SK-N-MC (cell line): ENCODE measurements at regions not wholly inside any gene's neighbourhood (a gene's known extent, or its start where the extent isn't known, plus 50 kb on each side); places are given as distances from the start of the nearest gene placed in this dataset.
"Not testable (repeated sequence)": the region's sequence is repeated elsewhere in the genome, so short reads cannot be mapped to it uniquely, and the experiment has no call there.

Experiments used
- DNase-seq: peaks from one replicate; pipeline ENCODE4 v3.0.0-alpha.2; 2011; ENCODE audit warnings: low read depth, low spot score
- H3K27ac ChIP-seq: fragments of 200-600 bp; sonication (generic); 2 replicates; pipeline ENCODE4 v1.5.1; 2016; ENCODE audit warnings: mixed run types
- H3K36me3 ChIP-seq: fragments of 200-600 bp; sonication (generic); 2 replicates; pipeline ENCODE4 v1.6.1; 2017; ENCODE audit warnings: antibody characterized with exemption, low read length, mixed read lengths; ENCODE audit not compliant: insufficient read depth
- H3K4me3 ChIP-seq: fragments of 200-600 bp; sonication (generic); 2 replicates; pipeline ENCODE4 v1.5.1; 2016
- H3K9ac ChIP-seq: fragments of 200-600 bp; sonication (generic); 2 replicates; pipeline ENCODE4 v1.8.0; 2017; ENCODE audit warnings: mixed run types, mixed read lengths; ENCODE audit not compliant: insufficient read length
- H3K9me3 ChIP-seq: fragments of 200-600 bp; sonication (generic); 2 replicates; pipeline ENCODE4 v1.6.1; 2017; ENCODE audit warnings: low read depth, mild to moderate bottlenecking, antibody characterized with exemption, low read length, moderate library complexity, mixed read lengths
- EZH2 ChIP-seq: fragments of 200-600 bp; sonication (generic); IDR thresholded peaks from one replicate; pipeline ENCODE4 v1.6.1; 2017; ENCODE audit warnings: antibody characterized with exemption
- FOXP2 ChIP-seq: optimal IDR thresholded peaks from 2 replicates; pipeline ENCODE3; 2011; ENCODE audit warnings: mild to moderate bottlenecking, moderate library complexity; ENCODE audit not compliant: insufficient read depth; ENCODE audit errors: extremely low read length, control extremely low read depth
- POLR2AphosphoS5 ChIP-seq: IDR thresholded peaks from 2 replicates; pipeline ENCODE4 v1.6.1; 2012; ENCODE audit warnings: mild to moderate bottlenecking, low read depth, low read length, borderline replicate concordance

DNA sequence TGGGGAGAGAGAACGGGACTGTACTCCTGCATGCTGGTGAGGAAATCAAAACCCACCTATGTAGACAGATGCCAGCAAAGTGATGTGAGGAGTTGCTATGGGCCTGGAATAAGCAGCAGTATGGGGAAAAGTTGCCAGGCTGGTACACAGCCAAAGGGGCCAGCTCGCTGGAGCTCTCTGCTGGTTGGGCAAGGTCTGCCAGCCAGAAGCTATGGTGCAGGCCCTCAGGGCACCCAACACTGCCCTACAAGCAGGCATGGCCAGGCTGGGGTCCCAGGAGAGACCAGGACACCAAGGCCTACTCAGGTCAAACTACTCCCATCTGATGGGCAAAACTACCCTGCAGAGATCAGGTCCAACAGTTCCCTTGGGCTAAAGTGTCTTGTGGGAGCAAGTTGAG, 916.6 kb downstream of the IPMK start:
- H3K36me3 ChIP-seq, result no peaks in the 10 kb centered on the region
- DNase-seq, result no peak
- no peaks in the 10 kb centered on the region for H3K9me3 ChIP-seq

DNA sequence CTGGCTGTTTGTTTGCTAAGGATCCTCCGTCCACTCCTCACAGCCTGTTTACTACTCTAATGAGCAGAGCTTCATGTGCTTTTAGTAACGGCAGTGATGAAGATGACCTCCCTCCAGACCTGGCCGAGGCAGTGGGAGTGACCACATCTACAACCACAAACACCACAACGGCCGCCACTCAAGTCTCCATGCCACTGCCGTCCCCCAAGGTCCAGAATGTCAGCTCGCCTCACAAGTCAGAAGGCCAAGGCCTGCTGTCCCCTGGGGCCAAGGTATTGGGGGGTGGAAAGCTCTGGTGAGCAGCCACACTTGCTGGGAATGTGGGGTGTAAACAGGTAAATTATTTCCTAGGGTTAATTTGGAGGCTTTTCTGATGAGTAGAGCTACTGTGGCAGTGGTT, 926.4 kb downstream of the IPMK start:
- TF ChIP-seq FOXP2 (no peak), EZH2 (no peak), POLR2AphosphoS5 (no peak)
- Histone ChIP-seq H3K9ac (no peak overlapping the region), H3K9me3 (no peaks in the 10 kb centered on the region), H3K4me3 (no peak overlapping the region), H3K27ac (no peak overlapping the region), H3K36me3 (no peaks in the 10 kb centered on the region)
- DNase-seq, result no peak

More for the DNA sequence above, 916.6 kb downstream of the IPMK start:
- H3K27ac ChIP-seq, result no peak overlapping the region
- H3K4me3 ChIP-seq, result no peak overlapping the region
- TF ChIP-seq EZH2 (no peak), POLR2AphosphoS5 (no peak), FOXP2 (no peak)
- no peak overlapping the region for H3K9ac ChIP-seq

DNA sequence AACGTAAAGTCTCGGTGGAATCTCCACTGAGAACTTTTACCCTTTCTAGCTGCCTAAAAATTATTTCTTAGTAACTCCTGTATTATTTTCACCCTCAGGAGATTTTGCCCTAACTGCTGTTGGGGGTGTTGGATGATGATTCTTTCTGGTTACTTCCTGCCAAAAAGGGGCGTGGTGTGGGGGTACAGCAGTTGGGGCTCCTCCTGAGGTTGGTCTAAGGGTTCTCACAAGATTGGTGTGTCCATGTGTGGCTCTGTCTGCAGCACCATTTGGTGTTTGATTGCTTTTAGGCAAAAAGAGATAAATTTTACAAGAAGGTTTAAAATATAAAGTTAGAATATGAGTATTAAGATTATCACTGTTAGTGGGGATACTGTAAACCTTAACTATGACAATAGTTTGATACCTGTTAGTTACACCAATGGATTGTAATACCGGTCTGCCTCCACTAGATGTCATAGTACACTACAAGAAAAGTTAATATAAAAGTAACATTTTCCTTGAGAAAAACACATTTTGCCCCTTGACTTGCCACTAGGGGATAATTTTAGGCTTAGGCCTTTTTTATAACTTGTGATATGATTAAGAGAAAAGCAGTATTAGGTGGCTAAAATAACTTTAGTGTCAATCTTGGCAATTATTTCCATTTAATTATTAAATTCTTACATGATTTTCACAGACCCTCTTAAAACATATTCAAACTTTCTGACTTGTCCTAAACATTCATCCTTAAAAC, 928.7 kb downstream of the IPMK start:
- Histone ChIP-seq H3K9ac (no peak overlapping the region), H3K36me3 (no peaks in the 10 kb centered on the region), H3K9me3 (no peaks in the 10 kb centered on the region), H3K4me3 (no peak overlapping the region), H3K27ac (no peak overlapping the region)
- DNase-seq, result no peak
- TF ChIP-seq EZH2 (no peak), POLR2AphosphoS5 (no peak), FOXP2 (no peak)

DNA sequence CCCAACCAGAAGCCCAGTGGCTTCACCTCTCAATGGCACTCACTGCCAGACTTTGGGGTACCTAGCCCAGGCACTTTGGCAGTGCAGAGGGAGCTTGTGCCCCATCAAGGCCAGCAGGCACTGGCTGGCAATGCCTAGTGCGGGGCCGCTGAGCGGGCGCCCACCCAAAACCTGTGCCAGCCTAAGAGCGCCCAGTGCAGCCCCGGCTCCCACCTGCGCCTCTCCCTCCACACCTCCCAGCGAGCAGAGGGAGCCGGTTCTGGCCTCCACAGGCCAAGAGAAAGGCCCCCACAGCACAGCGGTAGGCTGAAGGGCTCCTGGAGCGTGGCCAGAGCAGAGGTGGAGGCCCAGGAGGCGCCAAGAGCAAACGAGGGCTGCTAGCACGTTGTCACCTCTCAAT, 930.8 kb downstream of the IPMK start:
- Histone ChIP-seq H3K9ac (no peak overlapping the region), H3K4me3 (no peak overlapping the region), H3K9me3 (no peaks in the 10 kb centered on the region), H3K27ac (no peak overlapping the region), H3K36me3 (no peaks in the 10 kb centered on the region)
- TF ChIP-seq EZH2, result no peak
- TF ChIP-seq FOXP2, result no peak
- no peak for TF ChIP-seq POLR2AphosphoS5
- DNase-seq, result no peak

DNA sequence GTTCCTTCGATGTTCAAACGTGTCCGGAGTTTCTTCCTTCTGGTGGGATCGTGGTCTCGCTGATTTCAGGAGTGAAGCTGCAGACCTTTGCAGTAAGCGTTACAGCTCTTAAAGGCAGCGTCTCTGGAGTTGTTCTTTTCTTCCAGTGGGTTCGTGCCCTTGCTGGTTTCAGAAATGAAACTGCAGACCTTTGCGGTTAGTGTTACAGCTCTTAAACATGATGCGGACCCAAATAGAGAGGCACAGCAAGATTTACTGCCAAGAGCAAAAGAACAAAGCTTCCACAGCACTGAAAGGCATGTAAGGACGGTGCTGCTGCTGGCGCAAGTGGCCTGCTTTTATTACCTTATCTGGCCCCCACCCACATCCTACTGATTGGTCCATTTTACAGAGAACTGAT, 931.4 kb downstream of the IPMK start:
- no peaks in the 10 kb centered on the region for H3K36me3 ChIP-seq
- H3K4me3 ChIP-seq, result no peak overlapping the region
- no peak overlapping the region for H3K9ac ChIP-seq
- DNase-seq, result no peak
- TF ChIP-seq FOXP2 (no peak), EZH2 (no peak), POLR2AphosphoS5 (no peak)
- no peak overlapping the region for H3K27ac ChIP-seq
- H3K9me3 ChIP-seq, result no peaks in the 10 kb centered on the region

DNA sequence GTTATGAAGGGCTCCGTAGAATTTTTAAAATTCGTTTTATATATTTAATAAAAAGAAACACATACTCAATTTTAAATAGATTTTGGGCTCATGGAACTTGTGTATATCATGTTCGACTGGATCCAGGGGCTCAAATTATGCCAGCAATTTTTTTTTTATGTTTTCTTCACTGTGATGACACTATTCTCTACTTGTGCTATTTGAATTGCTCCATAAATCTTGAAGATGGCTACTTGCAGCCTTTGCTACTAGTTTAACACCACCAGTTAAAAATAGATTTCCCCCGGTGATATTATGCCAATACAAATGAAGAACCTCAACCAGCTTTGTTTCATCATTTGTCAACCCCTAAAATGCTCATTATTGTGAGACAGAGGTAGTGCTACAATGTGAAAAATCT, 933.2 kb downstream of the IPMK start:
- no peak overlapping the region for H3K27ac ChIP-seq

DNA sequence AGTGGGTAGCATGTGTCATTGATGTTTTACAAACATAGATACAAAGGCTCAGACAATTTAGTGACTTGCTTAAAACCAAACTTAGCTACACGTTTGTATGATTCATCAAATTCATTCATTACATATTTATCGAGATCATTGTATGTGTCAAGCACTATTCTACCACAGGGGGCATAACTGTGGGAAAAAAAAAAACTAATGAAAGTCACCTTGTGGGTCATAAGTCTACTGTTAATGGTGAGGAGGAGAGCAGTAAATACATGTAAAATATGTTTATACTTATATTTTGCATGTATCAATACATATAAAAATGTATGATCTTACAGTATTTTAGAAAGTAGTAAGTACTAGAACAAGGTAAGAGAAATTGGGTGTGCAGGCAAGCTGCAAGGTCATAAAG, 933.8 kb downstream of the IPMK start:
- Histone ChIP-seq H3K27ac (no peak overlapping the region), H3K9ac (no peak overlapping the region), H3K4me3 (no peak overlapping the region), H3K9me3 (no peaks in the 10 kb centered on the region), H3K36me3 (no peaks in the 10 kb centered on the region)
- no peak for DNase-seq
- no peak for TF ChIP-seq EZH2
- no peak for TF ChIP-seq FOXP2
- TF ChIP-seq POLR2AphosphoS5, result no peak

More for the DNA sequence above, 933.2 kb downstream of the IPMK start:
- Histone ChIP-seq H3K4me3 (no peak overlapping the region), H3K36me3 (no peaks in the 10 kb centered on the region), H3K9me3 (no peaks in the 10 kb centered on the region), H3K9ac (no peak overlapping the region)
- no peak for DNase-seq
- no peak for TF ChIP-seq POLR2AphosphoS5
- TF ChIP-seq FOXP2, result no peak
- TF ChIP-seq EZH2, result no peak

DNA sequence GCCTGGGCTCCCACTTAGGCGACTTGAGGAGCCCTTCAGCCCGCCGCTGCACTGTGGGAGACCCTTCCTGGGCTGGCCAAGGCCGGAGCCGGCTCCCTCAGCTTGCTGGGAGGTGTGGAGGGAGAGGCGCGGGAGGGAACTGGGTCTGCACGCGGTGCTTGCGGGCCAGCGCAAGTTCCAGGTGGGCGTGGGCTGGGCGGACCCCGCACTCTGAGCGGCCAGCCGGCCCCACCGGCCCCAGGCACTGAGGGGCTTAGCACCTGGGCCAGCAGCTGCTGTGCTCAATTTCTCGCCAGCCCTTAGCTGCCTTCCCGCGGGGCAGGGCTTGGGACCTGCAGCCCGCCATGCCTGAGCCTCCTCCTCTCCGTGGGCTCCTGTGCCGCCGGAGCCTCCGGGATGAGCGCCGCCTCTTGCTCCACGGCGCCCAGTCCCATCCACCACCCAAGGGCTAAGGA, 946.3 kb downstream of the IPMK start:
- not testable (repeated sequence) for H3K27ac ChIP-seq, H3K9ac ChIP-seq, H3K4me3 ChIP-seq, H3K36me3 ChIP-seq, H3K9me3 ChIP-seq, DNase-seq

DNA sequence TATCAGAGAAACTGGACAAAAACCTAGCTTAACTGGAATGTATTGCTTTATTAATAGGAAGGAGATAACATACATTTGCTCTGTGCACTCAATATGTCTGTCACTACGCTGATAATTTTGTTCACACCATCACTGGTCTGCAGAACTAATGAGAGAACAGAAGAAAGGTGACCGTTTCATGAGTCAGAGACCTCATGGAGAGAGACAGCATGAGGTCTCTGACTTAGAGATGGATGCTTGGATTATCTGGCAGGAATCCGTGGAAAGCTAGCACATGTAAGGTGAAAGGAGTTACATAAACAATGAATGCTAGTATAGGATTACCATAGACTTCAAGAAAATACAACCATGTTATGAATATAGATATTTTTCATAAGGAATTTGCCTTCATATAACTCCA, 947.3 kb downstream of the IPMK start:
- DNase-seq, result no peak
- Histone ChIP-seq H3K27ac (no peak overlapping the region), H3K4me3 (no peak overlapping the region), H3K9ac (no peak overlapping the region), H3K9me3 (no peaks in the 10 kb centered on the region), H3K36me3 (no peaks in the 10 kb centered on the region)
- TF ChIP-seq POLR2AphosphoS5, result no peak
- TF ChIP-seq EZH2, result no peak
- TF ChIP-seq FOXP2, result no peak
